ENCODE measurements at regions not wholly inside any gene's neighbourhood (a gene's known extent, or its start where the extent isn't known, plus 50 kb on each side); places are given as distances from the start of the nearest gene placed in this dataset.

DNA sequence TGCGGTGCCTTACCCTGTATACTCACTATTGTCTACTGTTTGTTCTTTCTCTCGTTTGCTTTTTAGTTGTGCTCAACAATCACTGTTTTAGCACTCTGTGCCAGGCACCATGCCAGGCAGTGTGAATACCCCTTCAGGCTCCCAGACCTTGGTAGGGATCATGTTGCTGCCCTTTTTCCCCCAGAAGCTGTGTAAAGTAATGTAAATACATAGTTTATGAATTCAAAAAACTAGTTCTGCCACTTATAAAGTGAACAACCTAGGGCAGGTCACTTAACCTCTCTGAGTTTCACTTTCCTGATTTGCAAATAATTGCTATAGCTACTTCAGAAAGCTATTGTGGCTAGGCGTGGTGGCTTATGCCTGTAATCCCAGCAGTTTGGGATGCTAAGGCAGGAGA is 81.0 kb upstream of the CTSC start:
- TF ChIP-seq, protein P1, sequence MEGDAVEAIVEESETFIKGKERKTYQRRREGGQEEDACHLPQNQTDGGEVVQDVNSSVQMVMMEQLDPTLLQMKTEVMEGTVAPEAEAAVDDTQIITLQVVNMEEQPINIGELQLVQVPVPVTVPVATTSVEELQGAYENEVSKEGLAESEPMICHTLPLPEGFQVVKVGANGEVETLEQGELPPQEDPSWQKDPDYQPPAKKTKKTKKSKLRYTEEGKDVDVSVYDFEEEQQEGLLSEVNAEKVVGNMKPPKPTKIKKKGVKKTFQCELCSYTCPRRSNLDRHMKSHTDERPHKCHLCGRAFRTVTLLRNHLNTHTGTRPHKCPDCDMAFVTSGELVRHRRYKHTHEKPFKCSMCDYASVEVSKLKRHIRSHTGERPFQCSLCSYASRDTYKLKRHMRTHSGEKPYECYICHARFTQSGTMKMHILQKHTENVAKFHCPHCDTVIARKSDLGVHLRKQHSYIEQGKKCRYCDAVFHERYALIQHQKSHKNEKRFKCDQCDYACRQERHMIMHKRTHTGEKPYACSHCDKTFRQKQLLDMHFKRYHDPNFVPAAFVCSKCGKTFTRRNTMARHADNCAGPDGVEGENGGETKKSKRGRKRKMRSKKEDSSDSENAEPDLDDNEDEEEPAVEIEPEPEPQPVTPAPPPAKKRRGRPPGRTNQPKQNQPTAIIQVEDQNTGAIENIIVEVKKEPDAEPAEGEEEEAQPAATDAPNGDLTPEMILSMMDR (IDR thresholded peaks at IDR 0.05) = no peak
- no peak for TF ChIP-seq POLR2A (IDR thresholded peaks at IDR 0.05)

Data from adrenal gland (tissue), 5 donors.